ENCODE measurements at regions not wholly inside any gene's neighbourhood (a gene's known extent, or its start where the extent isn't known, plus 50 kb on each side); places are given as distances from the start of the nearest gene placed in this dataset.

DNA sequence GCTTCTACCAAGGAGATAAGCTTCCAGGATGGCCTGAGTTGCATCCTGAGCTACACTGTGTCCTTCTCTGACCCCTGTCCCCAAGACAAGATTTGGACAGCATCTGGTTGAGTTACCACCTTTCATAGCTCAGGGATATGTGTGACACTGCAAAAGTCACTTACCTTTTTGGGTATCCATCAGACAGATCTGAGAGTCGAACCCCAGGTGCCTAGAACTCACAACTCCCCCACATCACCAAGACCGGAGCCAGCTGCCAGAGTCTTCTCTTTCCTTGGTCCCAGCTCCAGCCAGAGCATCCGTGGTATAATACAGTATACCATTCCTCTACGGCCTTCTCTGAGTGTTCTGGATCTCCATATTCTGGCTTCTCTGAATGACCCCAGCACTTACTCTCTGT lies 133.0 kb downstream of the CD83 start:
- TF ChIP-seq EZH2phosphoT487 (IDR thresholded peaks at IDR 0.05; ENCODE audit: borderline replicate concordance, low read depth) = no peak
- TF ChIP-seq, protein P1, sequence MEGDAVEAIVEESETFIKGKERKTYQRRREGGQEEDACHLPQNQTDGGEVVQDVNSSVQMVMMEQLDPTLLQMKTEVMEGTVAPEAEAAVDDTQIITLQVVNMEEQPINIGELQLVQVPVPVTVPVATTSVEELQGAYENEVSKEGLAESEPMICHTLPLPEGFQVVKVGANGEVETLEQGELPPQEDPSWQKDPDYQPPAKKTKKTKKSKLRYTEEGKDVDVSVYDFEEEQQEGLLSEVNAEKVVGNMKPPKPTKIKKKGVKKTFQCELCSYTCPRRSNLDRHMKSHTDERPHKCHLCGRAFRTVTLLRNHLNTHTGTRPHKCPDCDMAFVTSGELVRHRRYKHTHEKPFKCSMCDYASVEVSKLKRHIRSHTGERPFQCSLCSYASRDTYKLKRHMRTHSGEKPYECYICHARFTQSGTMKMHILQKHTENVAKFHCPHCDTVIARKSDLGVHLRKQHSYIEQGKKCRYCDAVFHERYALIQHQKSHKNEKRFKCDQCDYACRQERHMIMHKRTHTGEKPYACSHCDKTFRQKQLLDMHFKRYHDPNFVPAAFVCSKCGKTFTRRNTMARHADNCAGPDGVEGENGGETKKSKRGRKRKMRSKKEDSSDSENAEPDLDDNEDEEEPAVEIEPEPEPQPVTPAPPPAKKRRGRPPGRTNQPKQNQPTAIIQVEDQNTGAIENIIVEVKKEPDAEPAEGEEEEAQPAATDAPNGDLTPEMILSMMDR (IDR thresholded peaks at IDR 0.05) = no peak
- no peak for TF ChIP-seq POLR2AphosphoS5 (IDR thresholded peaks at IDR 0.05; ENCODE audit: low read depth, low read length)
- no peak for TF ChIP-seq NRF1 (IDR thresholded peaks at IDR 0.05; ENCODE audit: low read depth, low read length)
- no peak for TF ChIP-seq FOXM1 (IDR thresholded peaks at IDR 0.05; ENCODE audit: low read depth)
- no peak for TF ChIP-seq TAF1 (IDR thresholded peaks at IDR 0.05; ENCODE audit: borderline replicate concordance, low read depth, low read length)

Data from SK-N-SH (cell line).